Uterus (tissue), 2 donors: ENCODE measurements at regions not wholly inside any gene's neighbourhood (a gene's known extent, or its start where the extent isn't known, plus 50 kb on each side); places are given as distances from the start of the nearest gene placed in this dataset.

ENCODE experiments used
- CTCF ChIP-seq, 4 experiments: fragments of 200-600 bp in 2 of 4; fragments of 450-650 bp in 2 of 4; sonication (generic) in 2 of 4; IDR thresholded peaks; one replicate each; pipeline ENCODE4 v1.5.1; 2016 to 2019; ENCODE audit warnings: antibody characterized with exemption in 4 of 4, mild to moderate bottlenecking in 2 of 4, moderate library complexity in 1 of 4
- POLR2A ChIP-seq, 2 donors: fragments of 450-650 bp; IDR thresholded peaks; one replicate each; pipeline ENCODE4 v1.6.1; 2016; ENCODE audit warnings: antibody characterized with exemption in 2 of 2, mild to moderate bottlenecking in 1 of 2, moderate library complexity in 1 of 2

- TF ChIP-seq CTCF (IDR thresholded peaks at IDR 0.05): no peak
- TF ChIP-seq POLR2A (IDR thresholded peaks at IDR 0.05): no peak
Measured at GRCh38 chrX:131626681-131627296, 82.9 kb downstream of the OR13H1 start.
